Activated T-helper 1 cell treated with anti-CD3 and anti-CD28 coated beads, Interleukin-12 subunit alpha, Interleukin-12 subunit beta, Interleukin-2, Interleukin-4 antibody, amounts not matched to agents 30 ng/mL and 10 ng/mL and 1 ng/mL, durations not matched to agents 14 hours and 24 hours and 36 hours (primary cell): ENCODE measurements at regions not wholly inside any gene's neighbourhood (a gene's known extent, or its start where the extent isn't known, plus 50 kb on each side); places are given as distances from the start of the nearest gene placed in this dataset.
"Not testable (repeated sequence)": the region's sequence is repeated elsewhere in the genome, so short reads cannot be mapped to it uniquely, and the experiment has no call there.

ENCODE experiments used
- DNase-seq: peaks from one replicate; pipeline ENCODE4 v3.0.0; 2021; ENCODE audit warnings: low spot score
- H3K27ac Mint-ChIP-seq: one replicate; pipeline ENCODE4 v1.8.0; 2021; ENCODE audit warnings: mild to moderate bottlenecking, mixed read lengths
- H3K27me3 Mint-ChIP-seq: one replicate; pipeline ENCODE4 v1.8.0; 2022; ENCODE audit warnings: mild to moderate bottlenecking, moderate library complexity, mixed read lengths; ENCODE audit not compliant: insufficient read depth
- H3K36me3 Mint-ChIP-seq: one replicate; pipeline ENCODE4 v1.8.0; 2021; ENCODE audit warnings: low read depth, mixed read lengths
- H3K4me1 Mint-ChIP-seq: one replicate; pipeline ENCODE4 v1.8.0; 2021; ENCODE audit warnings: low read depth, mixed read lengths
- H3K4me3 Mint-ChIP-seq: one replicate; pipeline ENCODE4 v1.8.0; 2021; ENCODE audit warnings: mild to moderate bottlenecking, moderate library complexity, mixed read lengths
- H3K9me3 Mint-ChIP-seq: one replicate; pipeline ENCODE4 v1.8.0; 2021; ENCODE audit warnings: mixed read lengths
- intact Hi-C: fragments of 100-400 bp; cut with micrococcal nuclease; formaldehyde crosslinking; loops from one replicate; pipeline ENCODE4 v1.15.1; 2024

- H3K27me3 Mint-ChIP-seq, H3K36me3 Mint-ChIP-seq, intact Hi-C loops, H3K27ac Mint-ChIP-seq, H3K4me1 Mint-ChIP-seq, DNase-seq, H3K9me3 Mint-ChIP-seq, H3K4me3 Mint-ChIP-seq: not testable (repeated sequence)
Observed at GRCh38 chr13:23053711-23054110, 127.1 kb upstream of the SGCG start.

- Mint-ChIP-seq H3K36me3 (no peaks in the 10 kb centered on the region), H3K27me3 (no peaks in the 10 kb centered on the region), H3K9me3 (no peaks in the 10 kb centered on the region), H3K27ac (no peak overlapping the region), H3K4me3 (no peak overlapping the region), H3K4me1 (no peaks in the 10 kb centered on the region)
- intact Hi-C loops: no loop called here
- no peak for DNase-seq
Observed at GRCh38 chr13:23059173-23059572, 121.6 kb upstream of the SGCG start.

- no peaks in the 10 kb centered on the region for H3K4me1 Mint-ChIP-seq
- no peaks in the 10 kb centered on the region for H3K27me3 Mint-ChIP-seq
- H3K36me3 Mint-ChIP-seq: no peaks in the 10 kb centered on the region
- H3K9me3 Mint-ChIP-seq: no peaks in the 10 kb centered on the region
- DNase-seq: no peak
- H3K4me3 Mint-ChIP-seq: no peak overlapping the region
- intact Hi-C loops: no loop called here
- H3K27ac Mint-ChIP-seq: no peak overlapping the region
Observed at GRCh38 chr13:23060959-23061358, 119.8 kb upstream of the SGCG start.

GRCh38 chr13:23067129-23067528 is 113.7 kb upstream of the SGCG start:
- no peaks in the 10 kb centered on the region for H3K4me1 Mint-ChIP-seq
- no peak overlapping the region for H3K4me3 Mint-ChIP-seq
- no peaks in the 10 kb centered on the region for H3K9me3 Mint-ChIP-seq
- no peak for DNase-seq
- intact Hi-C loops: no loop called here
- H3K27me3 Mint-ChIP-seq: no peaks in the 10 kb centered on the region
- no peaks in the 10 kb centered on the region for H3K36me3 Mint-ChIP-seq
- no peak overlapping the region for H3K27ac Mint-ChIP-seq

- H3K9me3 Mint-ChIP-seq: no peaks in the 10 kb centered on the region
- no peaks in the 10 kb centered on the region for H3K36me3 Mint-ChIP-seq
- H3K27me3 Mint-ChIP-seq: no peaks in the 10 kb centered on the region
- no peak for DNase-seq
- H3K27ac Mint-ChIP-seq: no peak overlapping the region
- no peaks in the 10 kb centered on the region for H3K4me1 Mint-ChIP-seq
- H3K4me3 Mint-ChIP-seq: no peak overlapping the region
- intact Hi-C loops: no loop called here
Observed at GRCh38 chr13:23069566-23069965, 111.2 kb upstream of the SGCG start.

- no peak overlapping the region for H3K27ac Mint-ChIP-seq
- no peak for DNase-seq
- H3K27me3 Mint-ChIP-seq: no peaks in the 10 kb centered on the region
- H3K9me3 Mint-ChIP-seq: no peaks in the 10 kb centered on the region
- H3K36me3 Mint-ChIP-seq: no peaks in the 10 kb centered on the region
- H3K4me3 Mint-ChIP-seq: no peak overlapping the region
- H3K4me1 Mint-ChIP-seq: no peaks in the 10 kb centered on the region
- intact Hi-C loops: no loop called here
Observed at GRCh38 chr13:23074075-23074828, 106.5 kb upstream of the SGCG start.

GRCh38 chr13:23081220-23081619 is 99.6 kb upstream of the SGCG start:
- H3K27me3 Mint-ChIP-seq: no peaks in the 10 kb centered on the region
- no peaks in the 10 kb centered on the region for H3K9me3 Mint-ChIP-seq
- no peak overlapping the region for H3K4me3 Mint-ChIP-seq
- H3K36me3 Mint-ChIP-seq: no peaks in the 10 kb centered on the region
- intact Hi-C loops: no loop called here
- no peak for DNase-seq
- H3K27ac Mint-ChIP-seq: no peak overlapping the region
- H3K4me1 Mint-ChIP-seq: no peaks in the 10 kb centered on the region

GRCh38 chr13:23081901-23082300 is 98.9 kb upstream of the SGCG start:
- H3K4me3 Mint-ChIP-seq: no peak overlapping the region
- intact Hi-C loops: no loop called here
- H3K36me3 Mint-ChIP-seq: no peaks in the 10 kb centered on the region
- peak overlapping the region; percentile 40 for H3K27ac Mint-ChIP-seq
- no peaks in the 10 kb centered on the region for H3K9me3 Mint-ChIP-seq
- no peaks in the 10 kb centered on the region for H3K4me1 Mint-ChIP-seq
- DNase-seq: no peak
- H3K27me3 Mint-ChIP-seq: peaks cover under 1% of the 10 kb centered on the region

- no peak for DNase-seq
- Mint-ChIP-seq H3K4me1 (no peaks in the 10 kb centered on the region), H3K27me3 (peaks cover 3% of the 10 kb centered on the region), H3K36me3 (no peaks in the 10 kb centered on the region), H3K9me3 (no peaks in the 10 kb centered on the region), H3K4me3 (no peak overlapping the region), H3K27ac (no peak overlapping the region)
- intact Hi-C loops: no loop called here
Observed at GRCh38 chr13:23086968-23087623, 93.7 kb upstream of the SGCG start.

- intact Hi-C loops: no loop called here
- no peak for DNase-seq
Observed at GRCh38 chr13:23087880-23088279, 92.9 kb upstream of the SGCG start.

GRCh38 chr13:23098161-23098907 is 82.4 kb upstream of the SGCG start:
- H3K9me3 Mint-ChIP-seq: no peaks in the 10 kb centered on the region
- no peak overlapping the region for H3K4me3 Mint-ChIP-seq
- H3K27ac Mint-ChIP-seq: no peak overlapping the region
- intact Hi-C loops: no loop called here
- DNase-seq: no peak
- H3K27me3 Mint-ChIP-seq: no peaks in the 10 kb centered on the region
- H3K36me3 Mint-ChIP-seq: no peaks in the 10 kb centered on the region
- no peaks in the 10 kb centered on the region for H3K4me1 Mint-ChIP-seq

More at GRCh38 chr13:23087880-23088279, 92.9 kb upstream of the SGCG start:
- no peak overlapping the region for H3K27ac Mint-ChIP-seq
- H3K4me1 Mint-ChIP-seq: no peaks in the 10 kb centered on the region
- H3K27me3 Mint-ChIP-seq: peaks cover 3% of the 10 kb centered on the region
- H3K36me3 Mint-ChIP-seq: no peaks in the 10 kb centered on the region
- H3K4me3 Mint-ChIP-seq: no peak overlapping the region
- no peaks in the 10 kb centered on the region for H3K9me3 Mint-ChIP-seq

GRCh38 chr13:23105051-23105450 is 75.7 kb upstream of the SGCG start:
- intact Hi-C loops: no loop called here
- Mint-ChIP-seq H3K36me3 (no peaks in the 10 kb centered on the region), H3K27me3 (no peaks in the 10 kb centered on the region), H3K4me1 (no peaks in the 10 kb centered on the region), H3K9me3 (no peaks in the 10 kb centered on the region), H3K27ac (no peak overlapping the region), H3K4me3 (no peak overlapping the region)
- no peak for DNase-seq

GRCh38 chr13:23107665-23108064 is 73.1 kb upstream of the SGCG start:
- intact Hi-C loops: no loop called here
- H3K27ac Mint-ChIP-seq: no peak overlapping the region
- H3K27me3 Mint-ChIP-seq: peaks cover 2% of the 10 kb centered on the region
- DNase-seq: no peak
- H3K4me1 Mint-ChIP-seq: no peaks in the 10 kb centered on the region
- H3K36me3 Mint-ChIP-seq: no peaks in the 10 kb centered on the region
- H3K4me3 Mint-ChIP-seq: no peak overlapping the region
- no peaks in the 10 kb centered on the region for H3K9me3 Mint-ChIP-seq
